ENCODE measurements at regions not wholly inside any gene's neighbourhood (a gene's known extent, or its start where the extent isn't known, plus 50 kb on each side); places are given as distances from the start of the nearest gene placed in this dataset.

GRCh38 chr9:134986957-134987356 lies 69.2 kb upstream of the FCN1 start:
- H3K36me3 Mint-ChIP-seq (ENCODE audit: unreplicated experiment): no peaks in the 10 kb centered on the region
- peaks cover under 1% of the 10 kb centered on the region for H3K27me3 Mint-ChIP-seq (ENCODE audit: unreplicated experiment)
- H3K27ac Mint-ChIP-seq (ENCODE audit: unreplicated experiment): no peak overlapping the region
- no peak for TF ChIP-seq CTCF (IDR thresholded peaks at IDR 0.05)
- H3K4me1 Mint-ChIP-seq (ENCODE audit: unreplicated experiment): no peaks in the 10 kb centered on the region
- no peak for DNase-seq (ENCODE audit: extremely low spot score, unreplicated experiment)
- H3K4me3 Mint-ChIP-seq (ENCODE audit: unreplicated experiment): no peak overlapping the region
- peaks cover 19% of the 10 kb centered on the region for H3K9me3 Mint-ChIP-seq (ENCODE audit: unreplicated experiment)

- H3K27ac Mint-ChIP-seq (ENCODE audit: unreplicated experiment): no peak overlapping the region
- no peak overlapping the region for H3K4me3 Mint-ChIP-seq (ENCODE audit: unreplicated experiment)
- no peaks in the 10 kb centered on the region for H3K4me1 Mint-ChIP-seq (ENCODE audit: unreplicated experiment)
- no peak for TF ChIP-seq CTCF (IDR thresholded peaks at IDR 0.05)
- no peak for DNase-seq (ENCODE audit: extremely low spot score, unreplicated experiment)
- H3K27me3 Mint-ChIP-seq (ENCODE audit: unreplicated experiment): no peaks in the 10 kb centered on the region
- peaks cover 19% of the 10 kb centered on the region for H3K9me3 Mint-ChIP-seq (ENCODE audit: unreplicated experiment)
- H3K36me3 Mint-ChIP-seq (ENCODE audit: unreplicated experiment): no peaks in the 10 kb centered on the region
Observed at GRCh38 chr9:134987376-134987775, 69.7 kb upstream of the FCN1 start.

- H3K4me3 Mint-ChIP-seq (ENCODE audit: unreplicated experiment): no peak overlapping the region
- DNase-seq (ENCODE audit: extremely low spot score, unreplicated experiment): no peak
- peaks cover 19% of the 10 kb centered on the region for H3K9me3 Mint-ChIP-seq (ENCODE audit: unreplicated experiment)
- H3K4me1 Mint-ChIP-seq (ENCODE audit: unreplicated experiment): no peaks in the 10 kb centered on the region
- H3K27ac Mint-ChIP-seq (ENCODE audit: unreplicated experiment): no peak overlapping the region
- H3K36me3 Mint-ChIP-seq (ENCODE audit: unreplicated experiment): no peaks in the 10 kb centered on the region
- TF ChIP-seq CTCF (IDR thresholded peaks at IDR 0.05): no peak
- H3K27me3 Mint-ChIP-seq (ENCODE audit: unreplicated experiment): no peaks in the 10 kb centered on the region
Observed at GRCh38 chr9:134987906-134988700, 70.4 kb upstream of the FCN1 start.

- Mint-ChIP-seq H3K27ac (ENCODE audit: unreplicated experiment) (no peak overlapping the region), H3K4me3 (ENCODE audit: unreplicated experiment) (no peak overlapping the region), H3K36me3 (ENCODE audit: unreplicated experiment) (no peaks in the 10 kb centered on the region), H3K4me1 (ENCODE audit: unreplicated experiment) (no peaks in the 10 kb centered on the region), H3K9me3 (ENCODE audit: unreplicated experiment) (peaks cover 19% of the 10 kb centered on the region), H3K27me3 (ENCODE audit: unreplicated experiment) (no peaks in the 10 kb centered on the region)
- no peak for TF ChIP-seq CTCF (IDR thresholded peaks at IDR 0.05)
- no peak for DNase-seq (ENCODE audit: extremely low spot score, unreplicated experiment)
Observed at GRCh38 chr9:134988706-134989105, 71.0 kb upstream of the FCN1 start.

GRCh38 chr9:134989206-134990065 lies 71.7 kb upstream of the FCN1 start:
- no peak overlapping the region for H3K27ac Mint-ChIP-seq (ENCODE audit: unreplicated experiment)
- no peak for DNase-seq (ENCODE audit: extremely low spot score, unreplicated experiment)
- no peaks in the 10 kb centered on the region for H3K27me3 Mint-ChIP-seq (ENCODE audit: unreplicated experiment)
- H3K4me1 Mint-ChIP-seq (ENCODE audit: unreplicated experiment): no peaks in the 10 kb centered on the region
- no peak overlapping the region for H3K4me3 Mint-ChIP-seq (ENCODE audit: unreplicated experiment)
- H3K9me3 Mint-ChIP-seq (ENCODE audit: unreplicated experiment): peaks cover 13% of the 10 kb centered on the region
- no peaks in the 10 kb centered on the region for H3K36me3 Mint-ChIP-seq (ENCODE audit: unreplicated experiment)
- TF ChIP-seq CTCF (IDR thresholded peaks at IDR 0.05): no peak
